HG03457 (cell line): ENCODE measurements at regions not wholly inside any gene's neighbourhood (a gene's known extent, or its start where the extent isn't known, plus 50 kb on each side); places are given as distances from the start of the nearest gene placed in this dataset.
"Not testable (repeated sequence)": the region's sequence is repeated elsewhere in the genome, so short reads cannot be mapped to it uniquely, and the experiment has no call there.

Experiments
- ATAC-seq: cut with Tn5 transposase; IDR thresholded peaks from one replicate; pipeline ENCODE4 v1.9.1; 2021; ENCODE audit warnings: moderate number of reproducible peaks; ENCODE audit not compliant: unreplicated experiment

DNA sequence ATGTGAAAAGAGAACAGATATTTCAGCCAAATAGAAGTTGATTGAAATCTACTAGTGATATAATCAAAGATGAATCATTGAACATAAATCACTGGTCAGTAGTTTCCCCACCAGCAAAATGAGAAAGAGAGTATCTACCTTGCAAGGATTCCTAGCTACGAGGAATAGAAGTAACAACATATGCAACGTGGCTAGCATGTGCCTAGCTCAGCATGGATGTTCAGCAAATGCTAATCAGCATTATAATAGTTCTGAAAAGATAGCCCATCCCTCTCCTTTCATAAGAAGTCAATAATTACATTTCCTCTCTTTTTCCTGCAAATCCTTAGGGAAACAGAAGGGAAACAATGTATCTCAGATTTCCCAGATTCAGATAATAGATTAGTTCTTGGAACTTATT is 417.2 kb downstream of the SATB2 start:
- ATAC-seq = no peak

DNA sequence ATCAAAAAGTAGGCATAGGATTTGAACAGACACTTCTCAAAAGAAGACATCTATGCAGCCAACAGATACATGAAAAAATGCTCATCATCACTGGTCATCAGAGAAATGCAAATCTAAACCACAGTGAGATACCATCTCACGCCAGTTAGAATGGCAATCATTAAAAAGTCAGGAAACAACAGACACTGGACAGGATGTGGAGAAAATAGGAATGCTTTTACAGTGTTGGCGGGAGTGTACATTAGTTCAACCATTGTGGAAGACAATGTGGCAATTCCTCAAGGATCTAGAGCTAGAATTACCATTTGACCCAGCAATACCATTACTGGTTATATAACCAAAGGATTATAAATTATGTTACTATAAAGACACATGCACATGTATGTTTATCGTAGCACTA is 424.0 kb downstream of the SATB2 start:
- not testable (repeated sequence) for ATAC-seq

DNA sequence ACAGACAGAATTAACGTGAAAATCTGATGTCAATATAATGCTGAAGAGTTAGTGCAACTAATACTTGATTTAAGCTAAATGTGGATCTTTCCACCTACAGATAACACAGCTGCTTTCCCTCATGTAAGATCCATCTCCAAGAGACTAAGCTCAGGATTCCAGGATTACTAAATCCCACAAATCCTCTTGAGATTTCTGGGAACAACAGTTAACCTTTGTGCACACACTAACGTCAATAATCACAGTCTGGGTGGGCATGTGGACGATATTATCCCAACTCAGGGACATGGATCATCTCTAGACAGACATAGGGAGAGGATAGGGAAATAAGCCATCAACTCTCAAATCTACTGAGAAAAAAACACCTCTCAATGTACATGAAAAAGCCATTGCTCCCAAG is 432.6 kb downstream of the SATB2 start:
- no peak for ATAC-seq

DNA sequence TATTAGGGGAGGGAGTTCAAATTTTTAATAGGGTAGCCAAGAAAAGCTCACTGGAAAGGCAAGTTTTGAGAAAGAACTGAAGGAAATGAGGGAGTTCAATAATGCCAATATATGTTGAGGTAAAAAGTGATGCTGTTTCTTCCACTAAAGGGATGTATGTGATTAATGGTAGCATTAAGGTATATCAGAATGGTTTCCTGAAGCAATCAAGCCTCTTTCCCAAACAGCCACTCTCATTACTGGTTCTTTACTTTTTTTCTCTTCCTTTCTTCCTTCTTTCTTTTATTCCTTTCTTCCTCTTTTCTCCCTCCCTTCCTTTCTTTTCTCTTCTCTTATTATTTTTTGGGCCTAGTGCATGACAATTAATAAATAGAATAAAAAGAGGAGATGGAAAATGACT is 433.5 kb downstream of the SATB2 start:
- ATAC-seq = no peak

DNA sequence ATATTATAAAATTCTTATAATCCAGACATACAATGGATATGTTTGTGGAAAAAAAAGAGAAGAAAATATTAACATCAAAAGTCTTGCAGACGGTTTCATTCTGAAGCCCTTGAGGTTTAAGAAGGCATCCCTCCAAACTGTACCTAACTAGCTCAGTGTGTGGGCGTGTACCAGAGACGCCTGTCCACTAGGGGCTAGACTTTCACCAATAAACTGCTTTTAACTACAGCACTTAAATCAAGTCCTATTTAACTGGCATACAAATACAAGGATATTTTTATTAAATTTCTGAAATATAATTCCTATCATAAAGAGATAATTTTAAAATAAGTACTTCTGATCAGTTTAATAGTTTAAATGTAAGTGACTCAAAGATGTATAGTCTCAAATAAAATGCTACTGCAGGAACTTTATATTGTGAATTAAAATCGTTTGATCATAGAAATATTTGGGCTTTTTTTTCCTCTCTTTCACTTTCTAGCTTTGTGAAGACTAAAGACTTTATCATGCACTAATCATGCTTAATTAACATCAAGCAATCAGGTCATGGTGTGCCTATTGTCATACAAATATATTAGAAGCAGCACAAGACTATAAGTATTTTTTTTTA is 437.7 kb downstream of the SATB2 start:
- ATAC-seq = no peak

DNA sequence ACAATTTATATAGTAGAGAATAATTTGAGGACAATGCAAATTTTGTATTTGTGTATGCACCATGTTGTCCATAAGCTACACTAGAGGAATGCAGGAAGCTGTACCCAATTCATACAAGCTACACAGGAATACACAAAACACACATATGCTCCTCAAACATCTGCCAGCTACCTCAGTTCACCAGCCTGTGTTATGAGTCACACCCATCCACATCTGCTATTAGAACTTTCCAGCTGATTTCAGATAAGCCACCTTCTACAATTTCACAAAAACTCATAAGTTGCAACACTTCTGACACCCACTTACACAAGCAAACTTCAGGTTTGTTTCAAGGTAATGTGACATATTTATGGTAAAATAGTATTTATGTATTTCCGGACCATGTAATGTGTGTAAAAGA is 438.9 kb downstream of the SATB2 start:
- ATAC-seq = no peak

DNA sequence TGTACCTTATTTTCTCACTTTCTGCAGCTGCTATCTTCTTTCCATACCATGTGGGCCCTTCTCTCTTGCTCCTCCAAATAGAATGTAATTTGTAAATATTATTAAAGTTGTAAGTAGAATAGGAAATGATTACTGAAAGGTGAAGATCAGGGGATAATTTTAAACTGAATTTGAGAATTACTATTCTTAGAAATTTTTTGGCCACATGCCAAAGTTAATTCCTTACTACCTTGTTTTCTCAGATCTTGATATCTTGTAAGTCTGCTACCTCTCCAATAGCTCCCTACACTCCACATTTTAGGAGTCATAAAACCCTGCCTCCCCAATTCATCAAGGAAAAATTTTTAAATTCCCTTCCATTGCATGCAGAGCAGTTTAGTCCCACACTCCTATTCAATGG is 442.7 kb downstream of the SATB2 start:
- no peak for ATAC-seq

DNA sequence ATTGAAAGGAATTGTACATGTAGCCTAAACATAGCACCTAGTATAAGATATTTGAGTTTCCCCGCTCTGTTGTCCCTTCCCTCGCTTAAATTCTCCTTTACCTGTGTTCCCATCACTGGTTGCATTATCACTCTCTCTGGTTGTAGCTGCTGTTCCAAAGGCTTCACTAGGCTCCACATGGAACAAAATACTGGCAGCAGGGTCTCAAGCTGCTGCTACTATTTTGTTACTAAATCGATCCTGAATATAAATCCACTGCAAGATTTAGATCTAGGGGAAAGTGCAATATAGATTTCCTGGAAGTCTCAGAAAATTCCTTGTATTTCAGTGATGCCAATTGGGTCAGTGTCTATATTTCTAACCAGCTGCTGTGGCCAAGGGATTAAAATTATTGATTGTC is 443.5 kb downstream of the SATB2 start:
- no peak for ATAC-seq

DNA sequence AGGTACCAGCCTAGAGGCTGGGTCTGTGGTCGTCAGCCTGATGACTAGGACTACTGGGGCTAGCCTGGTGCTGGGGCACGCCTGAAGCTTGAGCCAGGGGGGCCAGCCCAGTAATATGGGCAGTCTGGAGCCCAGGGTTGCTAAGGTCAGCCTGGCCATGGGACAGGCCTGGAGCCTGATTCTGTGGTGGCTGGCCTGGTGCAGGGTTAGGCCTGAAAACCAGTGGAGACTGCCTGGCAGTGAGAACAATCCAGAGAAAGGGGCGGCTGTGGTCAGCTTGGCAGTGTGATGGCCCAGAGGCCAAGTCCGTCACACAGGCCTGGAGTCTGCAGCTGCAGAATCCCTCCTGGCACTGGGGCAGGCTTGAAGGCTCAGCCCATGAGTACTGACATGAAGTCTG is 445.8 kb downstream of the SATB2 start:
- no peak for ATAC-seq

DNA sequence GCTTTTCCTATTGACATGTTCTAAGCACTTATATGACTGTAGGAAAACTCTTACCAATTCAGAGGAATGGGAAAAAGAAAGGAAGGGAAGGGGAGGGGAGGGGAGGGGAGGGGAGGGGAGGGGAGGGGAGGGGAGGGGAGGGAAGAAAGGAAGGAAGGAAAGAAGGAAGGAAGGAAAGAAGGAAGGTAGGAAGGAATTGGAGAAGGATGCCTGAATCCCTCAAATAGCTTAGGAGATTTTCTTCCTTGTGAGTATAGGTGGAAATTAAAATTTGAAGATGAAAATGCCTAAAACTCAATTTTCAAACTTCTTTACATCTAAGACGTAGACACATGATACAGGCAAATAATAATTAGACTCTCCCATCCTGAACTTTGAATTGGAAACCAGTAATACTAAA is 463.1 kb downstream of the SATB2 start:
- ATAC-seq = no peak

DNA sequence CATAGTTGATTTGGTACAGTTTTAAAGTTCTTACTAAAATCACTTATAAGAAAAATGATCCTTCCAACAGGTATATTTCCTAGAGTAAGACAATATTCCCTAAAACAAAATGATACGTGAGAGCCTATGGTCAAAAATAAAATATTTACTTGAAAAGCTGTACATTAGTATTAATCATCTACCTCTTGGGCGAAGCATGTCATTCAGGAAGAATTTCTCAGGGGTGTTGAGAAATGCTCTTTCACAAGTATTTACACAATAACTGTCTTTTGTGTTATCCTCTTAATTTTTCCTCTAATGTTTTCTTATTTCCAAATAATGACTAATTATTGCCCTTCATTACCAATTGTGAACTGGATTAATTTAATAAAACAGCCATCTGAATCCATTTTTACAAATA is 466.3 kb downstream of the SATB2 start:
- ATAC-seq = no peak

DNA sequence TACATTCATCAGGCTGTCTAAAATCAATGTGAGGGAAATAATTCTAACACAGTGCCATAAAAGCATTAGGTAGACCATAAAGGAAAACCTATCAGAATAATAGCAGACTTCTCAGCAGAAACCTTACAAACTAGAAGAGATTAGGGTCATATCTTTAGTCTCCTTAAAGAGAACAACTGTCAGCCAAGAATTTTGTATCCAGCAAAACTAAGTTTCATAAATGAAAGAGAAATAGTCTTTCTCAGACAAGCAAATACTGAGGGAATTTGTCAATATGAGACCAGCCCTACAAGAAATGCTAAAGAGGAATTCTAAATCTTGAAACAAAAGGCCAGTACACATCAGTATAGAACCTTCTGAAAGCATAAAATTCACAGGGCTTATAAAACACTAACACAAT is 482.0 kb downstream of the SATB2 start:
- no peak for ATAC-seq

DNA sequence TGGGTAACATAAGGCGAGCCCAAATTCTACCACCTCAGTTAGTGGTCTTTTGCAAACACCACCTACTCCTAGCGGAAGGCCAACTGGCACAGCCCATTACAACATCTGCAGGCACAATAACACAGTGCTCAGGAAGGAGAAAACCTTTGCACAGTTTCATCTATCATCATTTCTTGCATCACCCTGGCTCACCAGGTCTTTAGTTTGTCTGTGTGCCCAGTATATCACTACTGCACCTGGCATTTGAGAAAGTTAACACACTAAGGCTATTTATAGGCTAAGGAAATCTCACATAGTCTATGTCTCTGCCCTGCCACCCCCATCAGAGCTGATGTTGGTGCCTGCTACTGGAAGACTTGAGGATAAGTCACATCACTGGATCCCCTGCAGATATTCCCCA is 484.0 kb downstream of the SATB2 start:
- ATAC-seq = no peak

DNA sequence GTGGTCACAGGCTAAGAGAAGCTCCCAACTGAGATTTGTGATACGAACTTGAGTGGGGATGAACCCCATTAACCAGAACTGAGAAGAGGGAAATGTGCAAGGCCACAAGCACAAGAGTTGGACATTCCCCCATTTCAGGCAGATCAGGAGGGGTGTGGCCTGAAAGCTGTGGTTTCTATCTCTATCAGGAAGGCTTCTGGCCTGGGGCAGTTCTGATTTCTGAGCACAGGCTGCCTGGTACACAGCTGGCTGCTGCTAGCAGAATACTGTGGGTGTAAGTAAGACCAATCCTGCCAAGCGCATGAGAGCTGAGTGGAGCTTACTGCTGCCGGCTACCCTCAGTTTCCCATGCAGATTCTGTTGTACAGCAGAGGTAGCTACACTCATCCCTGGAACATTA is 484.6 kb downstream of the SATB2 start:
- ATAC-seq = no peak

DNA sequence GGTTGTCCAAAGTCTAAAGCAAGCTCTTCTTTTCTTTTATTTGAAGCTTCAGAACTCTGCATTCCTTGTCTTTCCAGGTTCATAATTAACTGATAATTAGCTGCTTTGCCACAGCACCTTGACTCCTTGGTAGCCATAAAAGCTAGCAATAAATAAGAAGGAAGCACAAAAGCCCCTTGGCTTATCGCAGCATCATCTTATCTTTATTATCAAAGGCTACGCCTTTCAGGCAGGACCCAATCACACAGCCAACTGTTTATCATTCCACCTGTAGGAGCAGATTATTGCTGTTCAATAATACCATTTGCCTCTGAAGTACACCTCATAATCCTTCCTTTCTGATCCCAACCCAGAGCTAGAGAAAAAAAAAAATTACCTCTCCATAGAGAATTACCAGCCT is 489.2 kb downstream of the SATB2 start:
- no peak for ATAC-seq

DNA sequence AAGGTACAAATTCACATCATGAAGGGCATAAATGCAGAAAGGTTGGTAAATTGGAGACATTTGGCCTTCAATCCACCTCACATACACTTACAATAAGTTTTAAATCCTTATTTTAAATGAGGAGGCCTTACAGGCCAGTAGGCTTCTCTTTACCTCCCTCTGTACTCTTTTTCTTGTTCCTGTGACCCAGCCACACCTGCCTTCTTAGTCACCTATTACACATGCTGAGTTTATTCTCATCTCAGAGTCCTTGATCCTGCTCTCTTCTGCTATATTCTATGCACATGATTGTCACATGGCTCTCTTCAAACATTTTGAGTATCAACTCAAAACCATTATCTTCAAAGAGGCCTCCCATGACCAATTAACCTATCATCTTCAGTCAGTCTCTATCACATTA is 491.5 kb downstream of the SATB2 start:
- ATAC-seq = no peak

DNA sequence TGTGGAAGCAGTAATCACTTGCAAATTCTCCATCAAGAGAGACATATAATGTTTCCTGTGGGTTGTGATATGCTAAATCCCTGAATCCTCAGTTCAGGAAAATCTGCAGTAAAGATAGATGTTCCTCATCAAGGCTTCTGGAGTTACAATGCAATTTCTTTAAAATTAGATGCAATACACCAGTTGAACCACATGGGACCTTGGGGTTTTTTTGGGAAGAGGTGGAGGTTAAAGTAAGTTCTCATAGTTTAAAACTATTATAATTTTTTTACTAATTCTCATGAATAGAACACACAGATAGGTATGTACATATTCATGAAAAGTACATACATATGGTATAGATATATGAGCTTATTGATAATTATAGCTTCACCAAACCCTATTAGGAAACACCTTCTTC is 496.2 kb downstream of the SATB2 start:
- ATAC-seq = no peak

DNA sequence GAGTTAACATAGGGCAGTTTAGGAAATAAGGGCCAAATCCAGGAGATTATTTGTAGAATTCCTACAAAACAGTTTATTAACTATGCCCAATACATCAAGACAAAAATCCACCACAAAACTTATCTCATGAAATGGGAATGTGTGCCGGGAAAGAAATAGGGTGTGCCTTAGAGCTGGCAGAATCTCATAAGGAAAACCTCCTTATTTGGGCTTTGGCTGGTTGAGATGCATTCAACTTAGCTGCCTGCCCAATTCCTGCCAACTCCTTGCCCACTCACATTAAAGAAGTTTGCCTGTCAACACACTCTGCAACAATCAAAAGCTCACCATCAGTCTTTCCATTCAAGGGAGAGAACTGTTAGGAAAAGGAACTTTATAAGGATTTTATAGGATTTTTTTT is 500.6 kb downstream of the SATB2 start:
- ATAC-seq = no peak

DNA sequence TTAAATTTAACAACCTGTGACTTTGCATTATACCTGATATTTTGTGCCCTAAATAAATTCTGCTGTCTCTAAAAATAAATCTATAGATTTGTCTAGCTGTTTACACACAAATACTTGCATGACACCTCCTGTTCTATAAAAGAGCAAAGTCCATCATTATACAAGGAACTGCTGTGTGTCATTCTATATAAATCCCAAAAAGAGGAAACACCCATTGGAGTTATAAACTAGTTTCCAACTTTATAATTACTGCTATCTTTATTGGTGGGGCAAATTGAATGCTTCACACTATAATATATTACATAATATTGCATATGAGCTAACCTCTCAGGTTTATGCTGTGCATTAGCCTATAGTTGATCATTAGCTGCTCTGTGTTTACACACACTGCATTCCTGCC is 504.4 kb downstream of the SATB2 start:
- no peak for ATAC-seq

DNA sequence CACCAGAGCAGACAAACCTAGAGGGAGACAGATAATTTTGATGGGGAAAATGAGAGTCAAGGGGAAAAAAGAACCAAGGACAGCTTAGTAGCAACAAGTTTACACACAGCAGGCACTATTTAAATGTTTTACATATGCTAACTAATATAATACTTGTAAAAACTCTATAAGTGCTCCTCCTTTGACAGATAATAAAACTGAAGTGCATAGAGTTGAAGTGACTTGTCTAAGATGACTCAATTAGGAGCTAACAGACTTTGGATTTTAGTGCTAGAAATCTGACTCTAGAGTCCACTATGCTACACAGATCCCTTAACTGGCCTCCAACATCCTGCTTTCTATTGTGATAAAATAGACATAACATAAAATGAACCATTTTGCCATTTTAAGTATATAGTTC is 506.9 kb downstream of the SATB2 start:
- no peak for ATAC-seq

DNA sequence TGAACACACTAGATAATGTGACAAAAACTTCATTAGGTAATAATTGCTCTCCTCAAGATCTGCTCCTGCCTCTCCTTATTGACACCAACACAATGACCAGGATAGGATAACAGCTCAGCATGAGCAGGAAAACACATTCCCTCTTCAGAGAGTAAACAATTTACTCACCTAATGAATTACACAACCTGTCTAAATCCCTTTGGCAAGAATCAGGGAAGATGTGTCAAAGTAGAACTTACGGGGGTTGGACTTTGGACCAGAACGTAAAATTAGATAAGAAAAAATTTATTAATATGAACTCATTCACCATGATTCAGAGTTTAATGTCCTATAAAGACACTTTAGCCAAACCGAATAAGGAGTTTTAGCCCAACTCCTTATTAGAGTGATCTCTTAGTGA is 512.2 kb downstream of the SATB2 start:
- ATAC-seq = no peak

DNA sequence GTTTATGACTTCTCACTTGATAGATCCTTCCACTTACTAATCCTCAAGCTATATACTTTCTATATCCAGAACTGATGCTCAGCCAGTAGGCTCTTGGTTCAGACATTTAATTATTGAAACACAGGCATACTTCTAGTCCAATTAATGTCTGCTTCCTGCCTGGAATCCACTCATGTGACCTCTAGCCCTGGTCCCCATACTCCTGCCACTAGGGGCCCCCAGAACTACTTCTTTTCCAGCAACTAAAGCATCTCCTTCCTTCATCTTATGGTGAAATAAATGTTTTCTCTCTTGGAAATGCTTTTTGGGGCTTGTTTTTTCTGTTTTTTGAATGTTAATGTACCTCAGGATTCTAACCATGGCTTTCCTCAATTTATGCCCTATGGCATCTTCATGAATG is 527.6 kb downstream of the SATB2 start:
- ATAC-seq = no peak

DNA sequence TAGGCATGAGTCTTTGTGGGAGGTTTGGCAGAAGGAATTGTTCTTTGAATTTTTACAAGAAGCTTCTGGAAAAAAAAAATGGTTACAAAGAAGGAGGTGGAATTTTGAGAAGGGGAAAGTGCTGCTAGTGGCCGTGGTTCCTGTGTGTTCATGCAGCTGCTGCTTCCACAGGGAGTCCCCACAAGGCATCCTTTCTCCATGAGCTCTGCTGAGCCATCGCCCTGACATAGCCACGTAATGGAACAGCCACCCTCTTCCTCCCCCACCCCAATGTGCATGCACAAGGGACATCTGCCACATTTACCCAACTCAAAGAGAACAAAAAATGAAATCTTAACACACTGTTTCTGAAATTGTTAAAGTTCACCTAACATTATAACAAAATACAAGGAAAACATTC is 529.7 kb downstream of the SATB2 start:
- ATAC-seq = no peak
